Sciatic nerve (tissue), 2 donors: ENCODE measurements at regions not wholly inside any gene's neighbourhood (a gene's known extent, or its start where the extent isn't known, plus 50 kb on each side); places are given as distances from the start of the nearest gene placed in this dataset.
A peak's percentile ranks its signal among the peaks of the same experiment; 100 is the strongest.
"Not testable (repeated sequence)": the region's sequence is repeated elsewhere in the genome, so short reads cannot be mapped to it uniquely, and the experiment has no call there.

Source experiments
- ATAC-seq: fragments of 200-7000 bp; cut with Tn5 transposase; one replicate; pipeline ENCODE4 v1.9.1; 2020; ENCODE audit warnings: mild to moderate bottlenecking, moderate library complexity
- DNase-seq: peaks from one replicate; pipeline ENCODE4 v3.0.0-alpha.2; 2020; ENCODE audit warnings: low spot score
- intact Hi-C: fragments of 100-400 bp; cut with DNase I; formaldehyde crosslinking; loops from one replicate; pipeline ENCODE4 v1.14.2; 2022
- donor health status: DM: no; HTN: no; CAD: no.
- donor health status: DM: no; HTN: no; CAD: no.

GRCh38 chr11:86151174-86152005 lies 82.5 kb upstream of the PICALM start:
- peak; percentile 84 for ATAC-seq
- peak; percentile 70 for DNase-seq
- intact Hi-C loops = no loop called here

GRCh38 chr11:86150847-86151173 lies 81.9 kb upstream of the PICALM start:
- intact Hi-C loops = no loop called here
- DNase-seq = no peak

GRCh38 chr11:86149792-86150191 lies 80.9 kb upstream of the PICALM start:
- DNase-seq (no peak), ATAC-seq (peak; percentile 57)
- intact Hi-C loops = no loop called here

More at GRCh38 chr11:86150847-86151173, 81.9 kb upstream of the PICALM start:
- ATAC-seq = peak; percentile 8

GRCh38 chr11:86148345-86148747 lies 79.5 kb upstream of the PICALM start:
- intact Hi-C loops = no loop called here
- DNase-seq (no peak), ATAC-seq (no peak)

- DNase-seq (no peak), ATAC-seq (no peak)
- intact Hi-C loops = no loop called here
These were observed 78.1 kb upstream of the PICALM start for GRCh38 chr11:86147004-86147403.

- no peak for ATAC-seq
- intact Hi-C loops = no loop called here
- DNase-seq = no peak
These were observed 76.7 kb upstream of the PICALM start for GRCh38 chr11:86145439-86146156.

GRCh38 chr11:86144846-86145245 lies 76.0 kb upstream of the PICALM start:
- intact Hi-C loops = no loop called here
- no peak for DNase-seq
- no peak for ATAC-seq

GRCh38 chr11:86144087-86144486 lies 75.2 kb upstream of the PICALM start:
- intact Hi-C loops, DNase-seq, ATAC-seq: not testable (repeated sequence)

- ATAC-seq (peak; percentile 56), DNase-seq (no peak)
- intact Hi-C loops = no loop called here
These were observed 74.5 kb upstream of the PICALM start for GRCh38 chr11:86143087-86144030.

GRCh38 chr11:86142170-86142569 lies 73.3 kb upstream of the PICALM start:
- intact Hi-C loops = no loop called here
- DNase-seq = no peak
- no peak for ATAC-seq

- ATAC-seq (no peak), DNase-seq (no peak)
- intact Hi-C loops = no loop called here
These were observed 72.8 kb upstream of the PICALM start for GRCh38 chr11:86141727-86142126.

GRCh38 chr11:86140334-86140990 lies 71.6 kb upstream of the PICALM start:
- ATAC-seq = no peak
- intact Hi-C loops = no loop called here
- no peak for DNase-seq

- ATAC-seq (peak; percentile 60), DNase-seq (no peak)
- intact Hi-C loops = no loop called here
These were observed 70.1 kb upstream of the PICALM start for GRCh38 chr11:86138958-86139357.

GRCh38 chr11:86136538-86136937 lies 67.7 kb upstream of the PICALM start:
- intact Hi-C loops = no loop called here
- DNase-seq = no peak
- ATAC-seq = no peak

- DNase-seq (no peak), ATAC-seq (no peak)
- intact Hi-C loops = no loop called here
These were observed 66.4 kb upstream of the PICALM start for GRCh38 chr11:86135319-86135714.

GRCh38 chr11:86134580-86135318 lies 65.9 kb upstream of the PICALM start:
- no peak for DNase-seq
- ATAC-seq = peak; percentile 55
- intact Hi-C loops = no loop called here

GRCh38 chr11:86132667-86133249 lies 63.9 kb upstream of the PICALM start:
- ATAC-seq (no peak), DNase-seq (no peak)
- intact Hi-C loops = no loop called here
